ENCODE measurements at regions not wholly inside any gene's neighbourhood (a gene's known extent, or its start where the extent isn't known, plus 50 kb on each side); places are given as distances from the start of the nearest gene placed in this dataset.
"Not testable (repeated sequence)": the region's sequence is repeated elsewhere in the genome, so short reads cannot be mapped to it uniquely, and the experiment has no call there.

DNA sequence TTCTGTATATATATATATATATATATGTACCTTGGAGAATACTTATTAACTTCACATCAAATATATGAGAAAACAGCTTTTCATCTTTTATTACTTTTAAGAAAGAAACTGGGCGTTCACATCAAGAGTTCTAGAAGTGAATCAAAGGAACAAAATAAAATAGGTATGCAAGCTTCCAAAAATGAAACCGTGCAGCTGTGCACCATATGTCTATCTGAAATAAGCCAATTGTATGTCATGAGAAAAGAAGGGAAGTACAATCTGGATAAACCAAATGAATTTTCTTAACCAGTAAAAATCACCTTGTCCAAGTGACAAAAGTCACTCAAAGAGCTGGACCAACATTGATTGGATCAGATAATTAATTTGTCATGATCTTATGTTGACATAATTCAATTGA, 405.4 kb upstream of the TECRL start:
- no peak overlapping the region for H3K27ac ChIP-seq
- no peaks in the 10 kb centered on the region for H3K36me3 ChIP-seq
- DNase-seq: no peak
- intact Hi-C loops (cut with DNase I; ENCODE audit: low total_unique reads): no loop called here
- WGBS, 2 donors (ENCODE audit: low coverage in 1 of 2): 69 to 73% methylated on average over 2 of the region's 2 CpGs
- no peaks in the 10 kb centered on the region for H3K9me3 ChIP-seq
- H3K27me3 ChIP-seq: no peaks in the 10 kb centered on the region
- in situ Hi-C loops (cut with MboI; ENCODE audit: low pct_ligation_motif_present in 1 of 4, low pct_unique_long_range_greater_than_20kb in 1 of 4, low sequenced_read_pairs in 3 of 4): no loop called here
- H3K4me1 ChIP-seq: no peaks in the 10 kb centered on the region
- no peak overlapping the region for H3K4me3 ChIP-seq
- TF ChIP-seq POLR2AphosphoS5 (IDR thresholded peaks at IDR 0.05) (no peak), POLR2A (IDR thresholded peaks at IDR 0.05) (no peak), EP300 (IDR thresholded peaks at IDR 0.05; ENCODE audit: low read depth) (no peak)
- TF ChIP-seq, protein P1, sequence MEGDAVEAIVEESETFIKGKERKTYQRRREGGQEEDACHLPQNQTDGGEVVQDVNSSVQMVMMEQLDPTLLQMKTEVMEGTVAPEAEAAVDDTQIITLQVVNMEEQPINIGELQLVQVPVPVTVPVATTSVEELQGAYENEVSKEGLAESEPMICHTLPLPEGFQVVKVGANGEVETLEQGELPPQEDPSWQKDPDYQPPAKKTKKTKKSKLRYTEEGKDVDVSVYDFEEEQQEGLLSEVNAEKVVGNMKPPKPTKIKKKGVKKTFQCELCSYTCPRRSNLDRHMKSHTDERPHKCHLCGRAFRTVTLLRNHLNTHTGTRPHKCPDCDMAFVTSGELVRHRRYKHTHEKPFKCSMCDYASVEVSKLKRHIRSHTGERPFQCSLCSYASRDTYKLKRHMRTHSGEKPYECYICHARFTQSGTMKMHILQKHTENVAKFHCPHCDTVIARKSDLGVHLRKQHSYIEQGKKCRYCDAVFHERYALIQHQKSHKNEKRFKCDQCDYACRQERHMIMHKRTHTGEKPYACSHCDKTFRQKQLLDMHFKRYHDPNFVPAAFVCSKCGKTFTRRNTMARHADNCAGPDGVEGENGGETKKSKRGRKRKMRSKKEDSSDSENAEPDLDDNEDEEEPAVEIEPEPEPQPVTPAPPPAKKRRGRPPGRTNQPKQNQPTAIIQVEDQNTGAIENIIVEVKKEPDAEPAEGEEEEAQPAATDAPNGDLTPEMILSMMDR (IDR thresholded peaks at IDR 0.05): no peak

DNA sequence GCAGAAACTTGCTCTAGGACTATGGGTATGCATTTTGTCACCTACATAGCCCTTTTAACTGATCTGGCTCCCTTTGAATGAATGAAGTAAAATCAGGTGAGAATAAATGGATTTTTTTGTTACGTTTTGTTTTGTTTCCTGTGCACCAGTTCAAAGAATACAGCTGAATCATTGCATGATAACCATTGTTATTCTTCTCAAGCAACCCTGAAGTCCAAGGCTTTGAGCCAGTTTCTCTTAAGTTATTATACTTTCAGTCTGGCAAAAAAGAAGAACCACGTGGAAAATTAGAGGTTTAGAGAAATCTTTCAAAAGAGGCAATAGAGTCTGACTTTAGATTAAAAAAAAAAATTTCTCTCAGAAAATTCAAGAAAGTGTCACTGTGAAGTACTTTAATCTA, 398.6 kb upstream of the TECRL start:
- intact Hi-C loops (cut with DNase I; ENCODE audit: low total_unique reads): no loop called here
- Histone ChIP-seq H3K27ac (no peak overlapping the region), H3K4me1 (no peaks in the 10 kb centered on the region), H3K9me3 (no peaks in the 10 kb centered on the region), H3K4me3 (no peak overlapping the region), H3K36me3 (no peaks in the 10 kb centered on the region), H3K27me3 (no peaks in the 10 kb centered on the region)
- DNase-seq: no peak
- in situ Hi-C loops (cut with MboI; ENCODE audit: low pct_ligation_motif_present in 1 of 4, low pct_unique_long_range_greater_than_20kb in 1 of 4, low sequenced_read_pairs in 3 of 4): no loop called here
- no peak for TF ChIP-seq POLR2AphosphoS5 (IDR thresholded peaks at IDR 0.05)
- TF ChIP-seq, protein P1 (IDR thresholded peaks at IDR 0.05): no peak
- TF ChIP-seq POLR2A (IDR thresholded peaks at IDR 0.05): no peak
- no peak for TF ChIP-seq EP300 (IDR thresholded peaks at IDR 0.05; ENCODE audit: low read depth)
- WGBS, 2 donors (ENCODE audit: low coverage in 1 of 2): 48 to 57% methylated on average over 2 of the region's 2 CpGs

DNA sequence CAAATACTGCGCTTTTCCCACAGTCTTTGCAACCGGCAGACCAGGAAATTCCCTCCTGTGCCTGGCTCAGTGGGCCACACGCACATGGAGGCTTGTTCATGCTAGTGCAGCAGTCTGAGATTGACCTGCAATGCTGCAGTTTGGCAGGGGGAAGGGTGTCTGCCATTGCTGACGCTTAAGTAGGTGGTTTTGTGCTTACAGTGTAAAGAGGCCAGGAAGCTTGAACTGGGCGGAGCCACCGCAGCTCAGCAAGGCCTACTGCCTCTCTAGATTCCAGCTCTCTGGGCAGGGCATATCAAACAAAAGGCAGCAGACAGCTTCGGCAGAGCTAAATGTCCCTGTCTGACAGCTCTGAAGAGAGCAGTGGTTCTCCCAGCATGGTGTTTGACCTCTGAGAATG, 390.5 kb upstream of the TECRL start:
- WGBS, 2 donors (ENCODE audit: low coverage in 1 of 2): 83% methylated on average over 7 of the region's 7 CpGs; no CpG with 5 or more reads in 1 of the 2 donors
- DNase-seq: no peak
- Histone ChIP-seq H3K9me3 (no peaks in the 10 kb centered on the region), H3K36me3 (no peaks in the 10 kb centered on the region), H3K27me3 (no peaks in the 10 kb centered on the region), H3K27ac (no peak overlapping the region), H3K4me1 (no peaks in the 10 kb centered on the region), H3K4me3 (no peak overlapping the region)
- intact Hi-C loops (cut with DNase I; ENCODE audit: low total_unique reads): no loop called here
- in situ Hi-C loops (cut with MboI; ENCODE audit: low pct_ligation_motif_present in 1 of 4, low pct_unique_long_range_greater_than_20kb in 1 of 4, low sequenced_read_pairs in 3 of 4): no loop called here
- TF ChIP-seq, protein P1 (IDR thresholded peaks at IDR 0.05): no peak
- TF ChIP-seq POLR2A (IDR thresholded peaks at IDR 0.05): no peak
- no peak for TF ChIP-seq POLR2AphosphoS5 (IDR thresholded peaks at IDR 0.05)

DNA sequence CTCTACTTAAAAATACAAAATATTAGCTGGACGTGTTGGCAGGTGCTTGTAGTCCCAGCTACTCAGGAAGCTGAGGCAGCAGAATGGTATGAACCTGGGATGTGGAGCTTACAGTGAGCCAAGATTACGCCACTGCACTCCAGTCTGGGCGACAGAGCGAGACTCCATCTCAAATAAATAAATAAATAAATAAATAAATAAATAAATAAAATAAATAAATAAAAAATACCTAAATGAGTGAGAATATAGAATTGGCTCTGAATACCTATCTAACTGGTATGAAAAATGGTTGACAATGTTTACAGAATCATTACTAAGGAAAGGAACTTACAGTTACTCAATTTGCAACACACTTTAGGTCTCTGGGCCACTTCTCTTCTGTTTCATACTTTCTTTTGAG, 389.6 kb upstream of the TECRL start:
- DNase-seq; H3K27me3 ChIP-seq; intact Hi-C loops (cut with DNase I; ENCODE audit: low total_unique reads); H3K36me3 ChIP-seq; H3K4me1 ChIP-seq; H3K9me3 ChIP-seq; H3K27ac ChIP-seq; H3K4me3 ChIP-seq; in situ Hi-C loops (cut with MboI; ENCODE audit: low pct_ligation_motif_present in 1 of 4, low pct_unique_long_range_greater_than_20kb in 1 of 4, low sequenced_read_pairs in 3 of 4): not testable (repeated sequence)
- WGBS, 2 donors (ENCODE audit: low coverage in 1 of 2): 75 to 94% methylated on average over 1 to 4 of the region's 4 CpGs

DNA sequence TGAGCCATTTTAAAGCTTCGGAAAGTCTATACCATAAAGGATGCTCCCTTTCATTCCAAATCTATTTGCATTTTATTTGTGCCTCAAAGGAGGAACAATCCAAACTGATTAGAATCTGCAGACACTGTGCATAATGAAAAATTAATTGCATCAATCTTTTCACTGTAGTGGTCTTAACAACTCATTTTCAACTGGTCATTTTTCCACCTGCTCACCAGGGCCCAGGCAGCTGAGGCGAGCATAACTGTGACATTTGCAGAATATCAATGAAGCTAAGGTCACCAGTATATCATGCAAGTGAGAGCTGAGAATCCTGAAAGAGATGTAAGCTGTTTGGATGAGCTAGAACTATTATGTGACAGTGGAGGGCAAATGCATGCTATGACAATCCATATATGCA, 387.3 kb upstream of the TECRL start:
- no peak for TF ChIP-seq POLR2AphosphoS5 (IDR thresholded peaks at IDR 0.05)
- no peak for TF ChIP-seq POLR2A (IDR thresholded peaks at IDR 0.05)
- TF ChIP-seq EP300 (IDR thresholded peaks at IDR 0.05; ENCODE audit: low read depth): no peak
- TF ChIP-seq, protein P1 (IDR thresholded peaks at IDR 0.05): no peak
- DNase-seq: no peak
- in situ Hi-C loops (cut with MboI; ENCODE audit: low pct_ligation_motif_present in 1 of 4, low pct_unique_long_range_greater_than_20kb in 1 of 4, low sequenced_read_pairs in 3 of 4) (no loop called here), intact Hi-C loops (cut with DNase I; ENCODE audit: low total_unique reads) (no loop called here)
- H3K27me3 ChIP-seq: no peaks in the 10 kb centered on the region
- H3K4me3 ChIP-seq: no peak overlapping the region
- H3K9me3 ChIP-seq: no peaks in the 10 kb centered on the region
- H3K4me1 ChIP-seq: no peaks in the 10 kb centered on the region
- H3K27ac ChIP-seq: no peak overlapping the region
- 74 to 89% methylated on average over 2 of the region's 2 CpGs for WGBS, 2 donors (ENCODE audit: low coverage in 1 of 2)
- H3K36me3 ChIP-seq: no peaks in the 10 kb centered on the region

Measured in transverse colon (tissue), 4 donors.